ENCODE measurements at regions not wholly inside any gene's neighbourhood (a gene's known extent, or its start where the extent isn't known, plus 50 kb on each side); places are given as distances from the start of the nearest gene placed in this dataset.

DNA sequence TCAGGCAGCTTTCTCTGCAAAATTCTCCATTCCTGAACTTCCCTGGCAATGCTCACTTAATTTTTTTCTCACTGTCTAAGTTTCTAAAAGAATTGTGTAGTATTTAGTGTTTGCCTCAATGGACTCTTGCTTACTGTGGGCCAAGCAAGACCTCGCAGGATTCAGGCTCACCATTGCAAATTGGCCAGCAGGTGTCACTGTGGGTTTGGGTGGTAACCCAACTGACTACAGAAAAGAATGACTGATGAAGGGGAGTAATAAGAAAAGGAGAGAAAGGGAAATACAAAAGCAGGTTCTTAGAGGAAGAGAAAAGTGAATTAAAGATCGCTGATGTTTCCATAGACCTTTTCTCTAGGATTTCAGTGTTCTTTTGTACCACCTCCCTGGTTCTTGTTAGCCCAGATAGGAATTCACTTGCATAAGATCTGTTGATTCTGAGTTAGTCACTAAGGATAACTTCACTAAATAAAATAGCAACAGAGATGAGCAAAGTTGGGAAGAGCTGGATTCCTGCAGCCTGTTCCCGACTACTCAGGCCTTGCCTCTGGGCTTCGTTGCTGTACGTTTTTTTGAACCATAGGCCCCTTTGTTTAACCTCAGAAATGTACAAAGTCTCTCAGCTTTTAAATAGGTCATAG lies 386.5 kb upstream of the DDHD1 start:
- TF ChIP-seq, protein P1, sequence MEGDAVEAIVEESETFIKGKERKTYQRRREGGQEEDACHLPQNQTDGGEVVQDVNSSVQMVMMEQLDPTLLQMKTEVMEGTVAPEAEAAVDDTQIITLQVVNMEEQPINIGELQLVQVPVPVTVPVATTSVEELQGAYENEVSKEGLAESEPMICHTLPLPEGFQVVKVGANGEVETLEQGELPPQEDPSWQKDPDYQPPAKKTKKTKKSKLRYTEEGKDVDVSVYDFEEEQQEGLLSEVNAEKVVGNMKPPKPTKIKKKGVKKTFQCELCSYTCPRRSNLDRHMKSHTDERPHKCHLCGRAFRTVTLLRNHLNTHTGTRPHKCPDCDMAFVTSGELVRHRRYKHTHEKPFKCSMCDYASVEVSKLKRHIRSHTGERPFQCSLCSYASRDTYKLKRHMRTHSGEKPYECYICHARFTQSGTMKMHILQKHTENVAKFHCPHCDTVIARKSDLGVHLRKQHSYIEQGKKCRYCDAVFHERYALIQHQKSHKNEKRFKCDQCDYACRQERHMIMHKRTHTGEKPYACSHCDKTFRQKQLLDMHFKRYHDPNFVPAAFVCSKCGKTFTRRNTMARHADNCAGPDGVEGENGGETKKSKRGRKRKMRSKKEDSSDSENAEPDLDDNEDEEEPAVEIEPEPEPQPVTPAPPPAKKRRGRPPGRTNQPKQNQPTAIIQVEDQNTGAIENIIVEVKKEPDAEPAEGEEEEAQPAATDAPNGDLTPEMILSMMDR (IDR thresholded peaks at IDR 0.05), result peak; percentile 37 to 59 (median 45)
- TF ChIP-seq POLR2A (IDR thresholded peaks at IDR 0.05) (no peak), EP300 (IDR thresholded peaks at IDR 0.05) (no peak)

Measured in ovary (tissue), 3 donors.